PFSK-1 (cell line): ENCODE measurements at regions not wholly inside any gene's neighbourhood (a gene's known extent, or its start where the extent isn't known, plus 50 kb on each side); places are given as distances from the start of the nearest gene placed in this dataset.

ENCODE experiments used
- POLR2AphosphoS5 ChIP-seq: IDR thresholded peaks from 2 replicates; pipeline ENCODE4 v1.6.1; 2012; ENCODE audit warnings: low read depth, mild to moderate bottlenecking, control low read depth, low read length, moderate library complexity
- SIN3A ChIP-seq: IDR thresholded peaks from 2 replicates; pipeline ENCODE4 v1.6.1; 2012; ENCODE audit warnings: mild to moderate bottlenecking, low read length, moderate library complexity, borderline replicate concordance; ENCODE audit not compliant: insufficient read depth
- TAF1 ChIP-seq: IDR thresholded peaks from 2 replicates; pipeline ENCODE4 v1.6.1; 2012; ENCODE audit warnings: low read length, control low read depth, borderline replicate concordance; ENCODE audit not compliant: insufficient read depth

GRCh38 chr2:231644426-231644825 is 51.8 kb downstream of the TEX44 start:
- no peak for TF ChIP-seq POLR2AphosphoS5
- TF ChIP-seq TAF1, result no peak
- TF ChIP-seq SIN3A, result no peak
